H1 (cell line): ENCODE measurements at regions not wholly inside any gene's neighbourhood (a gene's known extent, or its start where the extent isn't known, plus 50 kb on each side); places are given as distances from the start of the nearest gene placed in this dataset.

Source experiments
- CTCF ChIA-PET: fragments of 300-600 bp; sonication (Branson Sonifier 250); formaldehyde crosslinking; loops from one replicate; lab custom pipeline; 2021; ENCODE audit not compliant: partially characterized antibody; lab: Charles Lee
- POLR2A ChIA-PET: fragments of 300-600 bp; sonication (Branson Sonifier 250); formaldehyde crosslinking; loops from one replicate; lab custom pipeline; 2021; ENCODE audit warnings: inconsistent platforms; ENCODE audit not compliant: partially characterized antibody; lab: Charles Lee
- DNase-seq, 2 experiments: peaks; one replicate each; pipeline versions ENCODE4 v3.0.0 to v3.0.0-alpha.2; 2010 to 2022; ENCODE audit warnings: low spot score in 2 of 2, low read depth in 1 of 2, mixed read lengths in 1 of 2
- FAIRE-seq: peaks from 2 replicates; lab custom pipeline; 2011; peaks lifted over from hg19 to GRCh38; lab: Jason Lieb, UNC
- H2AFZ ChIP-seq: 2 replicates; pipeline ENCODE4 v1.8.1; 2012; ENCODE audit warnings: low read length, inconsistent platforms
- H2AK5ac ChIP-seq: 2 replicates; pipeline ENCODE4 v1.6.1; 2013; ENCODE audit warnings: low read depth, low read length
- H2BK120ac ChIP-seq: replicated peaks from 2 replicates; pipeline ENCODE3; 2013; ENCODE audit warnings: low read depth, low read length, inconsistent platforms
- H2BK12ac ChIP-seq: 2 replicates; pipeline ENCODE4 v1.6.1; 2013; ENCODE audit warnings: low read depth, low read length
- H2BK15ac ChIP-seq: 2 replicates; pipeline ENCODE4 v1.6.1; 2013; ENCODE audit warnings: low read length
- H2BK20ac ChIP-seq: 2 replicates; pipeline ENCODE4 v1.6.1; 2013; ENCODE audit warnings: low read length
- H2BK5ac ChIP-seq: 2 replicates; pipeline ENCODE4 v1.6.1; 2013; ENCODE audit warnings: low read depth, low read length
- H3K14ac ChIP-seq: 2 replicates; pipeline ENCODE4 v1.6.1; 2013; ENCODE audit warnings: inconsistent platforms; ENCODE audit not compliant: insufficient read length
- H3K18ac ChIP-seq: 2 replicates; pipeline ENCODE4 v1.6.1; 2013; ENCODE audit warnings: low read length; ENCODE audit errors: extremely low read depth
- H3K23ac ChIP-seq: 2 replicates; pipeline ENCODE4 v1.6.1; 2013; ENCODE audit warnings: inconsistent platforms; ENCODE audit not compliant: insufficient read length
- H3K23me2 ChIP-seq: 2 replicates; pipeline ENCODE4 v1.6.1; 2013; ENCODE audit warnings: low read depth, low read length
- H3K27ac ChIP-seq: 2 replicates; pipeline ENCODE4 v1.6.1; 2011; ENCODE audit warnings: low read depth, low read length, inconsistent platforms
- H3K27me3 ChIP-seq, 4 experiments: replicated peaks in 1 of 4; 1 replicate in 1 of 4; 2 replicates in 3 of 4; pipeline versions ENCODE4 v1.6.1 to v1.8.1; 2011 to 2013; ENCODE audit warnings: low read length in 3 of 4, mild to moderate bottlenecking in 3 of 4, inconsistent platforms in 2 of 4, mixed read lengths in 2 of 4, moderate library complexity in 1 of 4; ENCODE audit not compliant: control insufficient read depth in 3 of 4, insufficient read depth in 3 of 4; ENCODE audit errors: extremely low read depth in 1 of 4
- H3K36me3 ChIP-seq, 4 experiments: 2 replicates each; pipeline versions ENCODE4 v1.6.1 to v1.8.1; 2011 to 2013; ENCODE audit warnings: mild to moderate bottlenecking in 4 of 4, low read length in 3 of 4, moderate library complexity in 2 of 4, control low read depth in 1 of 4, inconsistent platforms in 1 of 4; ENCODE audit not compliant: insufficient read depth in 4 of 4, control insufficient read depth in 2 of 4
- H3K4ac ChIP-seq: replicated peaks from 2 replicates; pipeline ENCODE3; 2013; ENCODE audit warnings: low read length, low read depth, mixed read lengths, inconsistent platforms; ENCODE audit not compliant: insufficient read length
- H3K4me1 ChIP-seq, 4 experiments: replicated peaks in 1 of 4; 1 replicate in 1 of 4; 2 replicates in 3 of 4; pipeline versions ENCODE4 v1.6.1 to v1.8.1; 2011 to 2013; ENCODE audit warnings: low read length in 3 of 4, inconsistent platforms in 2 of 4, mixed read lengths in 1 of 4; ENCODE audit not compliant: insufficient read depth in 4 of 4, control insufficient read depth in 3 of 4
- H3K4me2 ChIP-seq, 2 experiments: 2 replicates each; pipeline versions ENCODE4 v1.6.1 to v1.8.1; 2011 to 2013; ENCODE audit warnings: low read depth in 2 of 2, low read length in 2 of 2, control low read depth in 1 of 2, inconsistent platforms in 1 of 2, mild to moderate bottlenecking in 1 of 2; ENCODE audit not compliant: insufficient read depth in 1 of 2
- H3K4me3 ChIP-seq, 4 experiments: fragments of 200-600, 300-600 bp in 1 of 4; sonication (generic), shearing (Covaris generic), sonication (Bioruptor Twin) in 1 of 4; 2 replicates each; pipeline versions ENCODE4 v1.5.1 to v1.8.1; 2011 to 2016; ENCODE audit warnings: low read length in 4 of 4, low read depth in 3 of 4, control low read depth in 2 of 4, inconsistent platforms in 2 of 4, mild to moderate bottlenecking in 2 of 4, mixed read lengths in 1 of 4, moderate library complexity in 1 of 4; ENCODE audit not compliant: insufficient read depth in 2 of 4; ENCODE audit errors: extremely low read depth in 1 of 4
- H3K56ac ChIP-seq: replicated peaks from 2 replicates; pipeline ENCODE3; 2013; ENCODE audit warnings: low read depth, mild to moderate bottlenecking, mixed read lengths, low read length, inconsistent platforms; ENCODE audit not compliant: insufficient read length
- H3K79me1 ChIP-seq: 2 replicates; pipeline ENCODE4 v1.6.1; 2013; ENCODE audit warnings: low read depth, low read length, control low read depth
- H3K79me2 ChIP-seq, 2 experiments: 2 replicates each; pipeline versions ENCODE4 v1.6.1 to v1.8.1; 2012 to 2013; ENCODE audit warnings: low read length in 2 of 2, mild to moderate bottlenecking in 2 of 2, inconsistent platforms in 1 of 2; ENCODE audit not compliant: insufficient read depth in 2 of 2, control insufficient read depth in 1 of 2
- H3K9ac ChIP-seq, 4 experiments: replicated peaks in 1 of 4; 1 replicate in 1 of 4; 2 replicates in 3 of 4; pipeline versions ENCODE4 v1.6.1 to v1.8.1; 2011 to 2013; ENCODE audit warnings: low read depth in 3 of 4, low read length in 3 of 4, control low read depth in 2 of 4, mild to moderate bottlenecking in 2 of 4, moderate library complexity in 2 of 4, inconsistent platforms in 1 of 4; ENCODE audit errors: extremely low read depth in 1 of 4
- H3K9me3 ChIP-seq, 2 experiments: 2 replicates each; pipeline versions ENCODE4 v1.6.1 to v1.8.1; 2012 to 2013; ENCODE audit warnings: mild to moderate bottlenecking in 2 of 2, moderate library complexity in 2 of 2, control low read depth in 1 of 2, inconsistent platforms in 1 of 2, low read depth in 1 of 2, low read length in 1 of 2, mixed read lengths in 1 of 2; ENCODE audit not compliant: insufficient read depth in 2 of 2
- H4K20me1 ChIP-seq, 2 experiments: replicated peaks in 1 of 2; 2 replicates each; pipeline versions ENCODE3 to v1.8.1; 2011 to 2013; ENCODE audit warnings: inconsistent platforms in 2 of 2, low read length in 2 of 2, mild to moderate bottlenecking in 1 of 2; ENCODE audit not compliant: insufficient read depth in 2 of 2, control insufficient read depth in 1 of 2
- H4K5ac ChIP-seq: 2 replicates; pipeline ENCODE4 v1.6.1; 2013; ENCODE audit warnings: low read length, low read depth, mixed read lengths, inconsistent platforms; ENCODE audit not compliant: insufficient read length
- H4K8ac ChIP-seq: 2 replicates; pipeline ENCODE4 v1.8.0; 2013; ENCODE audit warnings: mild to moderate bottlenecking, moderate library complexity, low read length, inconsistent platforms; ENCODE audit not compliant: insufficient read depth; ENCODE audit errors: extremely low read depth
- H4K91ac ChIP-seq: replicated peaks from 2 replicates; pipeline ENCODE3; 2013; ENCODE audit warnings: low read length, mixed read lengths, inconsistent platforms; ENCODE audit not compliant: insufficient read length
- CEBPB ChIP-seq: IDR thresholded peaks from 2 replicates; pipeline ENCODE4 v1.6.1; 2012; ENCODE audit warnings: low read depth, low read length
- NANOG ChIP-seq: IDR thresholded peaks from 2 replicates; pipeline ENCODE4 v1.6.1; 2011; ENCODE audit warnings: low read length, low read depth, mild to moderate bottlenecking, inconsistent platforms; ENCODE audit not compliant: insufficient read depth, poor library complexity, severe bottlenecking
- WGBS, 2 experiments: shearing (Covaris generic) in 1 of 2; methylation state at CpG; one replicate each; pipeline versions ENCODE4 v1.1.6 to v1.1.7; 2013 to 2015; ENCODE audit warnings: low lambda C conversion rate in 2 of 2, mixed read lengths in 2 of 2, inconsistent platforms in 1 of 2, low coverage in 1 of 2, missing lambda C conversion rate in 1 of 2; ENCODE audit not compliant: insufficient replicate concordance in 2 of 2, insufficient coverage in 1 of 2, insufficient read length in 1 of 2; ENCODE audit errors: extremely low coverage in 1 of 2, missing lambda C conversion rate in 1 of 2; 5-methylcytosine and 5-hydroxymethylcytosine counted together

DNA sequence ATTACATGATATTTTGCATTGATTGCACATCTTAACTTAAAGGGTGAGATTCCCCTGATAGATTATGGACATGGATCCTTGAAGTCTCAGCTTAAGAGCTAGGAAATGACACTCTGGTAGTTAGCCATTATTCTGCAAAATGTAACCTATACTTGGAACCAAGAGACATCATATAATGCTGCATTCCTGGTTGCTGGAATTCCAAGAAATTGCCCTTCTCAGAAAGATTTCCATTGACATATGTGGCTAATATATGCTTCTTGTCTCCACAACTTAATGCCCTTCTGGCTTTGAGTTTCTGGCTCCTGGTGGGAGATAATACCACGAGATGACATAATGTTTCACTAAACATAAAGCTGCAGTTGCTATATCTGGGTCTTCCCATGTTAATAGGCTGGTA is 204.4 kb upstream of the TRPC4 start:
- H3K9me3 ChIP-seq, result no peaks in the 10 kb centered on the region; a peak in 1 of 4 replicates
- TF ChIP-seq NANOG (no peak), CEBPB (no peak)

More for the DNA sequence above, 204.4 kb upstream of the TRPC4 start:
- DNase-seq (no peak), FAIRE-seq (no peak)
- CTCF ChIA-PET, result no interaction called here
- POLR2A ChIA-PET, result no interaction called here
- Histone ChIP-seq H3K79me1 (no peaks in the 10 kb centered on the region), H3K4ac (no peak overlapping the region), H2BK15ac (no peak overlapping the region), H3K27ac (no peak overlapping the region), H2BK5ac (no peak overlapping the region), H2BK20ac (no peak overlapping the region), H4K8ac (no peak overlapping the region), H3K56ac (no peak overlapping the region), H3K9ac (no peak overlapping the region), H3K14ac (no peak overlapping the region), H2BK12ac (no peak overlapping the region), H3K4me3 (no peak overlapping the region), H3K18ac (no peak overlapping the region), H2AFZ (no peak overlapping the region), H2BK120ac (no peak overlapping the region), H3K36me3 (no peaks in the 10 kb centered on the region), H3K4me1 (no peaks in the 10 kb centered on the region), H3K27me3 (no peaks in the 10 kb centered on the region), H4K91ac (no peak overlapping the region), H4K20me1 (no peaks in the 10 kb centered on the region), H3K79me2 (no peaks in the 10 kb centered on the region), H3K23me2 (no peaks in the 10 kb centered on the region), H4K5ac (no peak overlapping the region), H3K23ac (no peak overlapping the region), H2AK5ac (no peak overlapping the region), H3K4me2 (no peak overlapping the region)
- WGBS, 2 experiments, result 90% methylated on average over 1 of the region's 1 CpG; no CpG with 5 or more reads in 1 of the 2 experiments
